ENCODE measurements at regions not wholly inside any gene's neighbourhood (a gene's known extent, or its start where the extent isn't known, plus 50 kb on each side); places are given as distances from the start of the nearest gene placed in this dataset.

DNA sequence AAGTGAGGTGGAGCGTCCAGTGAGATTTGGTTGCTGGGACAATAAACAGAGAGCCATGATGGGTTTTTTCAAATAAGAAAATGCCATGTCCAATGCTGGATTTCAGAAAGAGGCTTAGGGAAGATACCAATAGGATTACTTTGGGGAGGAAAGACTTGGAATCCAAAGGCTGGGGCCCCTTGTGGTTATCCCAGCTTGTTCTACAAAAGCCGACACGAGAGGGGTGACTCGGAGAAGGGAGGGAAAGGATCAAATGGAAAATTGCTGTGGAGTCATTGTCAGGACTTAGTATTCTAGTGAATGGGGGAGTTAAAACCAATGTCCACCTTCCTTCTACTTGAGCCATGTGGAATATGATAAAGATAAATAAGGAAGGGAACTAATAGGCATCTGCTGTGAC lies 305.5 kb downstream of the SOX9 start:
- TF ChIP-seq, protein P1, sequence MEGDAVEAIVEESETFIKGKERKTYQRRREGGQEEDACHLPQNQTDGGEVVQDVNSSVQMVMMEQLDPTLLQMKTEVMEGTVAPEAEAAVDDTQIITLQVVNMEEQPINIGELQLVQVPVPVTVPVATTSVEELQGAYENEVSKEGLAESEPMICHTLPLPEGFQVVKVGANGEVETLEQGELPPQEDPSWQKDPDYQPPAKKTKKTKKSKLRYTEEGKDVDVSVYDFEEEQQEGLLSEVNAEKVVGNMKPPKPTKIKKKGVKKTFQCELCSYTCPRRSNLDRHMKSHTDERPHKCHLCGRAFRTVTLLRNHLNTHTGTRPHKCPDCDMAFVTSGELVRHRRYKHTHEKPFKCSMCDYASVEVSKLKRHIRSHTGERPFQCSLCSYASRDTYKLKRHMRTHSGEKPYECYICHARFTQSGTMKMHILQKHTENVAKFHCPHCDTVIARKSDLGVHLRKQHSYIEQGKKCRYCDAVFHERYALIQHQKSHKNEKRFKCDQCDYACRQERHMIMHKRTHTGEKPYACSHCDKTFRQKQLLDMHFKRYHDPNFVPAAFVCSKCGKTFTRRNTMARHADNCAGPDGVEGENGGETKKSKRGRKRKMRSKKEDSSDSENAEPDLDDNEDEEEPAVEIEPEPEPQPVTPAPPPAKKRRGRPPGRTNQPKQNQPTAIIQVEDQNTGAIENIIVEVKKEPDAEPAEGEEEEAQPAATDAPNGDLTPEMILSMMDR (IDR thresholded peaks at IDR 0.05): no peak
- no peak for TF ChIP-seq MYC (IDR thresholded peaks at IDR 0.05; ENCODE audit: borderline replicate concordance, low read length)
- TF ChIP-seq MAFK (IDR thresholded peaks at IDR 0.05; ENCODE audit: partially characterized antibody): no peak
- TF ChIP-seq RAD21 (conservative IDR thresholded peaks at IDR 0.05 in 1 of 2, IDR thresholded peaks at IDR 0.05 in 1 of 2): no peak
- no peak for TF ChIP-seq POLR2A (IDR thresholded peaks at IDR 0.05; ENCODE audit: low read length)
- TF ChIP-seq NR3C1 (IDR thresholded peaks at IDR 0.05): no peak
- no peak for TF ChIP-seq ZC3H11A (IDR thresholded peaks at IDR 0.05)
- TF ChIP-seq TP53 (CRISPR knock-in tag; IDR thresholded peaks at IDR 0.05): no peak
- TF ChIP-seq, protein P2, sequence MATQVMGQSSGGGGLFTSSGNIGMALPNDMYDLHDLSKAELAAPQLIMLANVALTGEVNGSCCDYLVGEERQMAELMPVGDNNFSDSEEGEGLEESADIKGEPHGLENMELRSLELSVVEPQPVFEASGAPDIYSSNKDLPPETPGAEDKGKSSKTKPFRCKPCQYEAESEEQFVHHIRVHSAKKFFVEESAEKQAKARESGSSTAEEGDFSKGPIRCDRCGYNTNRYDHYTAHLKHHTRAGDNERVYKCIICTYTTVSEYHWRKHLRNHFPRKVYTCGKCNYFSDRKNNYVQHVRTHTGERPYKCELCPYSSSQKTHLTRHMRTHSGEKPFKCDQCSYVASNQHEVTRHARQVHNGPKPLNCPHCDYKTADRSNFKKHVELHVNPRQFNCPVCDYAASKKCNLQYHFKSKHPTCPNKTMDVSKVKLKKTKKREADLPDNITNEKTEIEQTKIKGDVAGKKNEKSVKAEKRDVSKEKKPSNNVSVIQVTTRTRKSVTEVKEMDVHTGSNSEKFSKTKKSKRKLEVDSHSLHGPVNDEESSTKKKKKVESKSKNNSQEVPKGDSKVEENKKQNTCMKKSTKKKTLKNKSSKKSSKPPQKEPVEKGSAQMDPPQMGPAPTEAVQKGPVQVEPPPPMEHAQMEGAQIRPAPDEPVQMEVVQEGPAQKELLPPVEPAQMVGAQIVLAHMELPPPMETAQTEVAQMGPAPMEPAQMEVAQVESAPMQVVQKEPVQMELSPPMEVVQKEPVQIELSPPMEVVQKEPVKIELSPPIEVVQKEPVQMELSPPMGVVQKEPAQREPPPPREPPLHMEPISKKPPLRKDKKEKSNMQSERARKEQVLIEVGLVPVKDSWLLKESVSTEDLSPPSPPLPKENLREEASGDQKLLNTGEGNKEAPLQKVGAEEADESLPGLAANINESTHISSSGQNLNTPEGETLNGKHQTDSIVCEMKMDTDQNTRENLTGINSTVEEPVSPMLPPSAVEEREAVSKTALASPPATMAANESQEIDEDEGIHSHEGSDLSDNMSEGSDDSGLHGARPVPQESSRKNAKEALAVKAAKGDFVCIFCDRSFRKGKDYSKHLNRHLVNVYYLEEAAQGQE (IDR thresholded peaks at IDR 0.05): no peak
- no peak for TF ChIP-seq KDM1A (IDR thresholded peaks at IDR 0.05; ENCODE audit: low read depth)
- TF ChIP-seq CHD2 (IDR thresholded peaks at IDR 0.05; ENCODE audit: low read length, partially characterized antibody): no peak
- no peak for TF ChIP-seq NPAS2 (CRISPR knock-in tag; IDR thresholded peaks at IDR 0.05; ENCODE audit: borderline replicate concordance)
- no peak for TF ChIP-seq MAZ (IDR thresholded peaks at IDR 0.05; ENCODE audit: borderline replicate concordance, low read depth, low read length)
